ENCODE measurements at regions not wholly inside any gene's neighbourhood (a gene's known extent, or its start where the extent isn't known, plus 50 kb on each side); places are given as distances from the start of the nearest gene placed in this dataset.
"Not testable (repeated sequence)": the region's sequence is repeated elsewhere in the genome, so short reads cannot be mapped to it uniquely, and the experiment has no call there.

- TF ChIP-seq, protein P1, sequence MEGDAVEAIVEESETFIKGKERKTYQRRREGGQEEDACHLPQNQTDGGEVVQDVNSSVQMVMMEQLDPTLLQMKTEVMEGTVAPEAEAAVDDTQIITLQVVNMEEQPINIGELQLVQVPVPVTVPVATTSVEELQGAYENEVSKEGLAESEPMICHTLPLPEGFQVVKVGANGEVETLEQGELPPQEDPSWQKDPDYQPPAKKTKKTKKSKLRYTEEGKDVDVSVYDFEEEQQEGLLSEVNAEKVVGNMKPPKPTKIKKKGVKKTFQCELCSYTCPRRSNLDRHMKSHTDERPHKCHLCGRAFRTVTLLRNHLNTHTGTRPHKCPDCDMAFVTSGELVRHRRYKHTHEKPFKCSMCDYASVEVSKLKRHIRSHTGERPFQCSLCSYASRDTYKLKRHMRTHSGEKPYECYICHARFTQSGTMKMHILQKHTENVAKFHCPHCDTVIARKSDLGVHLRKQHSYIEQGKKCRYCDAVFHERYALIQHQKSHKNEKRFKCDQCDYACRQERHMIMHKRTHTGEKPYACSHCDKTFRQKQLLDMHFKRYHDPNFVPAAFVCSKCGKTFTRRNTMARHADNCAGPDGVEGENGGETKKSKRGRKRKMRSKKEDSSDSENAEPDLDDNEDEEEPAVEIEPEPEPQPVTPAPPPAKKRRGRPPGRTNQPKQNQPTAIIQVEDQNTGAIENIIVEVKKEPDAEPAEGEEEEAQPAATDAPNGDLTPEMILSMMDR (IDR thresholded peaks at IDR 0.05): not testable (repeated sequence)
- not testable (repeated sequence) for TF ChIP-seq POLR2A (IDR thresholded peaks at IDR 0.05)
Observed at GRCh38 chr4:190120537-190121001, 53.0 kb upstream of the DUX4 start.

Measured in breast epithelium (tissue), 3 donors.